ENCODE measurements at regions not wholly inside any gene's neighbourhood (a gene's known extent, or its start where the extent isn't known, plus 50 kb on each side); places are given as distances from the start of the nearest gene placed in this dataset.

DNA sequence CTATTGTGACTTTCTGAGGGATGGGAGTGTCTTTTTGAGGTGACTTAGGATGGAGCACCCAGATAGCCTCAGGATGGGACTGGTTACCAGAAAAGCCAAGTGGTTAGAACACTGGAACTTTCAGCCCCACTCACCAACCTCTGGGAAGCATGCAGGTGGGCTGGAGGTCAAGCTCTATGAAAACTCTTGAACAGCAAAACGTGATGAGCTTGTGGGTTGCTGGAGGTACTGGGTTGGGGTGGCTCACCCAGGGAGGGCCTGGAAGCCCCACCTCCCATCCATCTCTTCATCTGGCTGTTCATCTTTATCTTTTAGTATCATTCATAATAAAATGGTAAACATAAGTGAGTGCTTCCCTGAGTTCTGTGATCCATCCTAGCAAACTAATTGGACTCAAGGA lies 216.4 kb downstream of the SPP2 start:
- no peak for TF ChIP-seq EZH2 (IDR thresholded peaks at IDR 0.05; ENCODE audit: low read length, missing control alignments)
- TF ChIP-seq, protein P1, sequence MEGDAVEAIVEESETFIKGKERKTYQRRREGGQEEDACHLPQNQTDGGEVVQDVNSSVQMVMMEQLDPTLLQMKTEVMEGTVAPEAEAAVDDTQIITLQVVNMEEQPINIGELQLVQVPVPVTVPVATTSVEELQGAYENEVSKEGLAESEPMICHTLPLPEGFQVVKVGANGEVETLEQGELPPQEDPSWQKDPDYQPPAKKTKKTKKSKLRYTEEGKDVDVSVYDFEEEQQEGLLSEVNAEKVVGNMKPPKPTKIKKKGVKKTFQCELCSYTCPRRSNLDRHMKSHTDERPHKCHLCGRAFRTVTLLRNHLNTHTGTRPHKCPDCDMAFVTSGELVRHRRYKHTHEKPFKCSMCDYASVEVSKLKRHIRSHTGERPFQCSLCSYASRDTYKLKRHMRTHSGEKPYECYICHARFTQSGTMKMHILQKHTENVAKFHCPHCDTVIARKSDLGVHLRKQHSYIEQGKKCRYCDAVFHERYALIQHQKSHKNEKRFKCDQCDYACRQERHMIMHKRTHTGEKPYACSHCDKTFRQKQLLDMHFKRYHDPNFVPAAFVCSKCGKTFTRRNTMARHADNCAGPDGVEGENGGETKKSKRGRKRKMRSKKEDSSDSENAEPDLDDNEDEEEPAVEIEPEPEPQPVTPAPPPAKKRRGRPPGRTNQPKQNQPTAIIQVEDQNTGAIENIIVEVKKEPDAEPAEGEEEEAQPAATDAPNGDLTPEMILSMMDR (conservative IDR thresholded peaks at IDR 0.05 in 1 of 2, IDR thresholded peaks at IDR 0.05 in 1 of 2; ENCODE audit: low read depth in 1 of 2, low read length in 2 of 2): no peak

All from fibroblast of lung (primary cell).